ENCODE measurements at regions not wholly inside any gene's neighbourhood (a gene's known extent, or its start where the extent isn't known, plus 50 kb on each side); places are given as distances from the start of the nearest gene placed in this dataset.

- WGBS (ENCODE audit: insufficient coverage, insufficient replicate concordance, low lambda C conversion rate, missing lambda C conversion rate), result 55% methylated on average over 6 of the region's 6 CpGs
- intact Hi-C loops (cut with micrococcal nuclease; ENCODE audit: unreplicated experiment), result no loop called here
- Histone ChIP-seq H3K4me1 (ENCODE audit: control insufficient read depth, insufficient read depth, low read length) (no peaks in the 10 kb centered on the region), H4K20me1 (ENCODE audit: control insufficient read depth, insufficient read depth) (no peaks in the 10 kb centered on the region), H3K9me3 (replicated peaks; ENCODE audit: control insufficient read depth, insufficient read depth, low read length) (no peaks in the 10 kb centered on the region), H2AFZ (ENCODE audit: control insufficient read depth, low read depth, low read length) (no peak overlapping the region), H3K27ac (ENCODE audit: control insufficient read depth, insufficient read depth) (no peak overlapping the region), H3K9ac (ENCODE audit: control insufficient read depth, insufficient read depth, low read length) (no peak overlapping the region), H3K4me3 (no peak overlapping the region), H3K27me3 (replicated peaks in 1 of 2; ENCODE audit: control insufficient read depth in 2 of 2, insufficient read depth in 2 of 2, low read length in 1 of 2) (peaks cover 0 to 2% of the 10 kb centered on the region in 2 experiments; a peak in 1 of 4 replicates), H3K4me2 (ENCODE audit: control insufficient read depth, insufficient read depth) (no peak overlapping the region), H3K79me2 (ENCODE audit: control insufficient read depth, insufficient read depth, low read length) (no peaks in the 10 kb centered on the region), H3K36me3 (ENCODE audit: control insufficient read depth in 2 of 2, insufficient read depth in 2 of 2, low read length in 1 of 2) (no peaks in the 10 kb centered on the region)
- ChIA-PET SMC1A (ENCODE audit: uncharacterized antibody, unreplicated experiment) (no interaction called here), POLR2A (interaction anchor here (1.1 kb wide), 1 partner anchor 17 kb away, joined by 3 read pairs; no protein-coding TSS in a partner anchor), CTCF (no interaction called here), RAD21 (ENCODE audit: unreplicated experiment) (no interaction called here)
- BruUV-seq (replicated peaks), result no TSS peak
- DNase-seq (ENCODE audit: low read depth, low spot score) (no peak), FAIRE-seq (no peak), ATAC-seq (no peak)
- TF ChIP-seq TAF1 (IDR thresholded peaks at IDR 0.05; ENCODE audit: borderline replicate concordance, low read depth, low read length) (no peak), JUNB (IDR thresholded peaks at IDR 0.05) (no peak), SPI1 (IDR thresholded peaks at IDR 0.05; ENCODE audit: borderline replicate concordance, insufficient read depth, low read depth, low read length) (no peak), CHD4 (IDR thresholded peaks at IDR 0.05) (no peak), ASH2L (IDR thresholded peaks at IDR 0.05; ENCODE audit: borderline replicate concordance, low read depth) (no peak), REST (IDR thresholded peaks at IDR 0.05; ENCODE audit: low read depth, low read length) (no peak), GABPA (IDR thresholded peaks at IDR 0.05; ENCODE audit: low read depth) (no peak)
- TF ChIP-seq, protein P1, sequence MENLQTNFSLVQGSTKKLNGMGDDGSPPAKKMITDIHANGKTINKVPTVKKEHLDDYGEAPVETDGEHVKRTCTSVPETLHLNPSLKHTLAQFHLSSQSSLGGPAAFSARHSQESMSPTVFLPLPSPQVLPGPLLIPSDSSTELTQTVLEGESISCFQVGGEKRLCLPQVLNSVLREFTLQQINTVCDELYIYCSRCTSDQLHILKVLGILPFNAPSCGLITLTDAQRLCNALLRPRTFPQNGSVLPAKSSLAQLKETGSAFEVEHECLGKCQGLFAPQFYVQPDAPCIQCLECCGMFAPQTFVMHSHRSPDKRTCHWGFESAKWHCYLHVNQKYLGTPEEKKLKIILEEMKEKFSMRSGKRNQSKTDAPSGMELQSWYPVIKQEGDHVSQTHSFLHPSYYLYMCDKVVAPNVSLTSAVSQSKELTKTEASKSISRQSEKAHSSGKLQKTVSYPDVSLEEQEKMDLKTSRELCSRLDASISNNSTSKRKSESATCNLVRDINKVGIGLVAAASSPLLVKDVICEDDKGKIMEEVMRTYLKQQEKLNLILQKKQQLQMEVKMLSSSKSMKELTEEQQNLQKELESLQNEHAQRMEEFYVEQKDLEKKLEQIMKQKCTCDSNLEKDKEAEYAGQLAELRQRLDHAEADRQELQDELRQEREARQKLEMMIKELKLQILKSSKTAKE (IDR thresholded peaks at IDR 0.05; ENCODE audit: low read depth, poor library complexity, severe bottlenecking), result no peak
- in situ Hi-C loops (cut with MboI), result no loop called here
Observed at GRCh38 chr6:14547284-14547998, 429.9 kb downstream of the CD83 start.

All from GM12878 (cell line).